Body of pancreas (tissue), 4 donors: ENCODE measurements at regions not wholly inside any gene's neighbourhood (a gene's known extent, or its start where the extent isn't known, plus 50 kb on each side); places are given as distances from the start of the nearest gene placed in this dataset.

Experiments used
- POLR2A ChIP-seq, 3 donors: fragments of 450-650 bp; IDR thresholded peaks; one replicate each; pipeline ENCODE4 v1.6.1; 2016; ENCODE audit warnings: antibody characterized with exemption in 3 of 3, mild to moderate bottlenecking in 2 of 3
- TF ChIP-seq, protein P1 (sequence below), 7 experiments: fragments of 450-650 bp in 4 of 7; fragments of 200-600 bp in 3 of 7; sonication (generic) in 3 of 7; IDR thresholded peaks; one replicate each; pipeline ENCODE4 v1.5.1; 2016 to 2019; ENCODE audit warnings: antibody characterized with exemption in 7 of 7

DNA sequence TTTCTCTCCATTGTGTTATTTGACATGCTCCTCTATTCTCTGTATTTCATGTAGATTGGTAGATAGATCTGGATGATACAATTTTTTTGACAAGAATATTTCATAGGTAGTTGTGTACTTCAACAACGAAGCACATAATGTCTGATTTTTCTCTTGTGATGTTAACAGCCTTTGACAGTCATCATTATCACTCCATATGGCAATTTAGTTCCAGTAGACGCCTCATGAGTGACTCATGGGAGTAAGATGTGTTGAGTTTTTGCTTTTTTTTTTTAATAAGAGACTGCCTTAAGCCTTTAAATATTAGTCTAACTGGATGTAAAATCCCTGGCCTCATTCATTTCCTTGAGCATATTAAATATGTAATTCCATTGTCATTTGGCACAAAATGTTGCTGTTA lies 123.5 kb upstream of the ZNF32 start:
- TF ChIP-seq, protein P1, sequence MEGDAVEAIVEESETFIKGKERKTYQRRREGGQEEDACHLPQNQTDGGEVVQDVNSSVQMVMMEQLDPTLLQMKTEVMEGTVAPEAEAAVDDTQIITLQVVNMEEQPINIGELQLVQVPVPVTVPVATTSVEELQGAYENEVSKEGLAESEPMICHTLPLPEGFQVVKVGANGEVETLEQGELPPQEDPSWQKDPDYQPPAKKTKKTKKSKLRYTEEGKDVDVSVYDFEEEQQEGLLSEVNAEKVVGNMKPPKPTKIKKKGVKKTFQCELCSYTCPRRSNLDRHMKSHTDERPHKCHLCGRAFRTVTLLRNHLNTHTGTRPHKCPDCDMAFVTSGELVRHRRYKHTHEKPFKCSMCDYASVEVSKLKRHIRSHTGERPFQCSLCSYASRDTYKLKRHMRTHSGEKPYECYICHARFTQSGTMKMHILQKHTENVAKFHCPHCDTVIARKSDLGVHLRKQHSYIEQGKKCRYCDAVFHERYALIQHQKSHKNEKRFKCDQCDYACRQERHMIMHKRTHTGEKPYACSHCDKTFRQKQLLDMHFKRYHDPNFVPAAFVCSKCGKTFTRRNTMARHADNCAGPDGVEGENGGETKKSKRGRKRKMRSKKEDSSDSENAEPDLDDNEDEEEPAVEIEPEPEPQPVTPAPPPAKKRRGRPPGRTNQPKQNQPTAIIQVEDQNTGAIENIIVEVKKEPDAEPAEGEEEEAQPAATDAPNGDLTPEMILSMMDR (IDR thresholded peaks at IDR 0.05) = no peak
- TF ChIP-seq POLR2A (IDR thresholded peaks at IDR 0.05) = no peak
